Lower leg skin (tissue), 4 donors: ENCODE measurements at regions not wholly inside any gene's neighbourhood (a gene's known extent, or its start where the extent isn't known, plus 50 kb on each side); places are given as distances from the start of the nearest gene placed in this dataset.
"Not testable (repeated sequence)": the region's sequence is repeated elsewhere in the genome, so short reads cannot be mapped to it uniquely, and the experiment has no call there.

Experiments used
- DNase-seq, 2 donors: peaks; one replicate each; pipeline ENCODE4 v3.0.0-alpha.2; 2019; ENCODE audit warnings: low spot score in 2 of 2
- H3K4me3 ChIP-seq: fragments of 200-600 bp; sonication (generic); 2 replicates; pipeline ENCODE4 v1.5.1; 2017; ENCODE audit warnings: mild to moderate bottlenecking, low read depth; ENCODE audit not compliant: poor library complexity, severe bottlenecking
- CTCF ChIP-seq, 3 donors: fragments of 450-650 bp; IDR thresholded peaks; one replicate each; pipeline ENCODE4 v1.5.1; 2016; ENCODE audit warnings: antibody characterized with exemption in 3 of 3, mild to moderate bottlenecking in 3 of 3, moderate library complexity in 2 of 3
- POLR2A ChIP-seq, 2 donors: fragments of 450-650 bp; IDR thresholded peaks; one replicate each; pipeline ENCODE4 v1.6.1; 2016 to 2017; ENCODE audit warnings: antibody characterized with exemption in 2 of 2, mild to moderate bottlenecking in 1 of 2, moderate library complexity in 1 of 2
- WGBS, 2 donors: methylation state at CpG; one replicate each; pipeline ENCODE4 v1.1.5; 2018; 5-methylcytosine and 5-hydroxymethylcytosine counted together
- intact Hi-C: fragments of 100-400 bp; cut with DNase I; formaldehyde crosslinking; loops from one replicate; pipeline ENCODE4 v1.15.0; 2023; ENCODE audit warnings: low total_unique reads

- no peak overlapping the region for H3K4me3 ChIP-seq
- WGBS, 2 donors: 98% methylated on average over 4 of the region's 4 CpGs
- DNase-seq: no peak
- intact Hi-C loops: no loop called here
- TF ChIP-seq POLR2A (IDR thresholded peaks at IDR 0.05) (no peak), CTCF (IDR thresholded peaks at IDR 0.05) (no peak)
Observed at GRCh38 chr15:94857466-94857865, 626.1 kb downstream of the MCTP2 start.

GRCh38 chr15:94858011-94858410 lies 626.6 kb downstream of the MCTP2 start:
- TF ChIP-seq CTCF (IDR thresholded peaks at IDR 0.05) (no peak), POLR2A (IDR thresholded peaks at IDR 0.05) (no peak)
- DNase-seq: no peak

DNA sequence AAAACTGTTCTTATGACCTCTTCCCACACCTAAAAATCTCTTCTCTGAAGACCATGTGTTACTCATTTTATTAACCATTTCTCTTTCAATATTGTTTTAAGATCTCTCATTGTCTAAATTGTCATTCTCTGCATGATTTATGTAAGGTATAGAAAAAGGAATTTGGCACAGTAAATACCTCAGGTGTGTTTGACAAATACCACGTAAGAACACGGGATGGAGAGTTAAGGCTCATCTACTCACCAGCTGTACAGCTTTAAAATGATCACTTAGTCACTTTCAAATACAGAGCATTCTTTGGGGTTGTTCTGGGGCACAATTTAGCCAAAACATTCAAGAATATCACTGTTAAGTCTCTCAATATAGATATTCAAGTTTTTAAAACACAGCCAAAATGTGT lies 627.1 kb downstream of the MCTP2 start:
- 33 to 35% methylated on average over 2 of the region's 2 CpGs for WGBS, 2 donors
- intact Hi-C loops: no loop called here
- TF ChIP-seq CTCF (IDR thresholded peaks at IDR 0.05): no peak
- TF ChIP-seq POLR2A (IDR thresholded peaks at IDR 0.05): no peak
- H3K4me3 ChIP-seq: no peak overlapping the region
- no peak for DNase-seq

More at GRCh38 chr15:94858011-94858410, 626.6 kb downstream of the MCTP2 start:
- no peak overlapping the region for H3K4me3 ChIP-seq
- intact Hi-C loops: no loop called here
- 36 to 43% methylated on average over 5 of the region's 5 CpGs for WGBS, 2 donors

GRCh38 chr15:94858920-94859319 lies 627.6 kb downstream of the MCTP2 start:
- no peak for DNase-seq
- no peak overlapping the region for H3K4me3 ChIP-seq
- intact Hi-C loops: no loop called here
- TF ChIP-seq CTCF (IDR thresholded peaks at IDR 0.05): no peak
- no peak for TF ChIP-seq POLR2A (IDR thresholded peaks at IDR 0.05)

DNA sequence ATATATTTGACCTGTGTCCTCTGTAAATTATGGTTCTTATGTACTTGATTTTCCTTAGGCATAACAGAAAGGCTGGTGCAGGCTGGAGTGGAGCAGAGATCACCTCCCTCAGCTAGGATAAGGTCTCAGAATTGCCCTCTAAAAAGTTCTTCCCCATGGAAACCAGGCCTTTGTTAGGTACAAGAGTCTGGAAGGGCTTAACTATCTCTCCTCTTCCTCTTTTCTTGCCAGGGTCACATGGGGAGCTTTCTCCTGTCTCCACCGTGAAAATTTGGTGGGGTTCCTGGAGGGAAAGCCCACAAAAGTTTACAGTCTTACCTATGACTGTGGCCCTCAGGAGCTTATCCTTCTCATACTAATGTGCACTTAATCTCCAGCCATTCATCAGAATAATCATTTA lies 633.2 kb downstream of the MCTP2 start:
- DNase-seq: no peak
- 90 to 91% methylated on average over 1 of the region's 1 CpG for WGBS, 2 donors
- H3K4me3 ChIP-seq: no peak overlapping the region
- intact Hi-C loops: no loop called here
- TF ChIP-seq POLR2A (IDR thresholded peaks at IDR 0.05) (no peak), CTCF (IDR thresholded peaks at IDR 0.05) (no peak)

GRCh38 chr15:94868265-94868664 lies 636.9 kb downstream of the MCTP2 start:
- WGBS, 2 donors: 90 to 93% methylated on average over 8 of the region's 8 CpGs
- intact Hi-C loops, DNase-seq, H3K4me3 ChIP-seq: not testable (repeated sequence)
